Gastrocnemius medialis (tissue), 4 donors: ENCODE measurements at regions not wholly inside any gene's neighbourhood (a gene's known extent, or its start where the extent isn't known, plus 50 kb on each side); places are given as distances from the start of the nearest gene placed in this dataset.

ENCODE experiments used
- POLR2A ChIP-seq, 2 donors: fragments of 450-650 bp; IDR thresholded peaks; one replicate each; pipeline ENCODE4 v1.6.1; 2017; ENCODE audit warnings: antibody characterized with exemption in 2 of 2, mild to moderate bottlenecking in 2 of 2, moderate library complexity in 2 of 2
- TF ChIP-seq, protein P1 (sequence below), 5 experiments: fragments of 450-650 bp in 3 of 5; fragments of 200-600 bp in 2 of 5; sonication (generic) in 2 of 5; IDR thresholded peaks in 4 of 5; conservative IDR thresholded peaks in 1 of 5; 1 replicate in 4 of 5; 2 replicates in 1 of 5; pipeline ENCODE4 v1.5.1; 2016 to 2019; ENCODE audit warnings: antibody characterized with exemption in 5 of 5, mild to moderate bottlenecking in 3 of 5, moderate library complexity in 3 of 5

DNA sequence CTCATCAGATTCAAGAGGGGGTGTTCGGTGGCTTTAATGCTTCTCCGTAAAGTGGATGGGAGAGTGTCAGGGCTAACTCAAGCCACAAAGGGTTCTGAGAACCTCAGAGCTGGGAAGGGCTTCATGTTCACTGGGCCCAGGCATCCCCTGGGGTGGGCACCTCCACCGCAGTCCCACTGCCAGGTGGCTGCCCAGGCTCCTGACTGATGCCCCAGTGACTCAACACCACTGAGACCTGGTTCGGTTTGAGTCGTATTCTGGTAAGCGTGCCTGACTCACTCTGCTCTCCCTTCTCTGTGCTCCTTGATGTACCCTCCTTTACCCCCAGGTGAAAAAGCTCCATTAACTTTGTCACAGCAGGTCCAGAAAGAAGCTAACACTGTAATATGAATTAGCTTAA is 304.6 kb downstream of the RPLP1 start:
- TF ChIP-seq, protein P1, sequence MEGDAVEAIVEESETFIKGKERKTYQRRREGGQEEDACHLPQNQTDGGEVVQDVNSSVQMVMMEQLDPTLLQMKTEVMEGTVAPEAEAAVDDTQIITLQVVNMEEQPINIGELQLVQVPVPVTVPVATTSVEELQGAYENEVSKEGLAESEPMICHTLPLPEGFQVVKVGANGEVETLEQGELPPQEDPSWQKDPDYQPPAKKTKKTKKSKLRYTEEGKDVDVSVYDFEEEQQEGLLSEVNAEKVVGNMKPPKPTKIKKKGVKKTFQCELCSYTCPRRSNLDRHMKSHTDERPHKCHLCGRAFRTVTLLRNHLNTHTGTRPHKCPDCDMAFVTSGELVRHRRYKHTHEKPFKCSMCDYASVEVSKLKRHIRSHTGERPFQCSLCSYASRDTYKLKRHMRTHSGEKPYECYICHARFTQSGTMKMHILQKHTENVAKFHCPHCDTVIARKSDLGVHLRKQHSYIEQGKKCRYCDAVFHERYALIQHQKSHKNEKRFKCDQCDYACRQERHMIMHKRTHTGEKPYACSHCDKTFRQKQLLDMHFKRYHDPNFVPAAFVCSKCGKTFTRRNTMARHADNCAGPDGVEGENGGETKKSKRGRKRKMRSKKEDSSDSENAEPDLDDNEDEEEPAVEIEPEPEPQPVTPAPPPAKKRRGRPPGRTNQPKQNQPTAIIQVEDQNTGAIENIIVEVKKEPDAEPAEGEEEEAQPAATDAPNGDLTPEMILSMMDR (IDR thresholded peaks at IDR 0.05 in 4 of 5, conservative IDR thresholded peaks at IDR 0.05 in 1 of 5): no peak
- no peak for TF ChIP-seq POLR2A (IDR thresholded peaks at IDR 0.05)
